IMR-90 (cell line): ENCODE measurements at regions not wholly inside any gene's neighbourhood (a gene's known extent, or its start where the extent isn't known, plus 50 kb on each side); places are given as distances from the start of the nearest gene placed in this dataset.

Source experiments
- ATAC-seq: fragments of 200-7000 bp; cut with Tn5 transposase; 2 replicates; pipeline ENCODE4 v1.9.1; 2020; ENCODE audit warnings: low read depth, mild to moderate bottlenecking, moderate library complexity
- BruUV-seq: library from RNA; stranded (reverse); fragments of 400-500 nt; replicated peaks from 2 replicates; lab custom pipeline; 2021; lab: Mats Ljungman, UMichigan
- CTCF ChIA-PET: fragments of 300-600 bp; formaldehyde crosslinking; extraction: SDS; loops from one replicate; lab custom pipeline; 2021; ENCODE audit warnings: antibody characterized with exemption; lab: Yijun Ruan, JAX
- POLR2A ChIA-PET: fragments of 300-600 bp; sonication (Branson Sonifier 250); formaldehyde crosslinking; loops from one replicate; lab custom pipeline; 2022; ENCODE audit warnings: antibody characterized with exemption; ENCODE audit not compliant: unreplicated experiment; lab: Charles Lee
- DNase-seq: peaks from one replicate; pipeline ENCODE4 v3.0.0; 2013
- H2AFZ ChIP-seq: replicated peaks from 2 replicates; pipeline ENCODE3; 2013; ENCODE audit warnings: low read length, mild to moderate bottlenecking; ENCODE audit not compliant: poor library complexity
- H2AK5ac ChIP-seq: 2 replicates; pipeline ENCODE4 v1.6.1; 2013; ENCODE audit warnings: low read depth, low read length, inconsistent platforms
- H2AK9ac ChIP-seq: replicated peaks from 2 replicates; pipeline ENCODE3; 2013; ENCODE audit warnings: mild to moderate bottlenecking, low read depth, low read length, moderate library complexity; ENCODE audit not compliant: poor library complexity
- H2BK120ac ChIP-seq: 2 replicates; pipeline ENCODE4 v1.6.1; 2013; ENCODE audit warnings: low read depth, low read length, inconsistent platforms
- H2BK15ac ChIP-seq: 3 replicates; pipeline ENCODE4 v1.6.1; 2013; ENCODE audit warnings: low read depth, low read length, inconsistent platforms
- H2BK20ac ChIP-seq: 2 replicates; pipeline ENCODE4 v1.6.1; 2013; ENCODE audit warnings: low read depth, mild to moderate bottlenecking, inconsistent platforms, low read length, moderate library complexity
- H2BK5ac ChIP-seq: 2 replicates; pipeline ENCODE4 v1.6.1; 2013; ENCODE audit warnings: mild to moderate bottlenecking, low read depth, low read length, inconsistent platforms; ENCODE audit not compliant: poor library complexity, severe bottlenecking
- H3K14ac ChIP-seq: replicated peaks from 2 replicates; pipeline ENCODE4 v1.6.1; 2013; ENCODE audit warnings: low read depth, low read length, inconsistent platforms
- H3K18ac ChIP-seq: 2 replicates; pipeline ENCODE4 v1.6.1; 2013; ENCODE audit warnings: low read depth, low read length, control low read depth
- H3K23ac ChIP-seq: 2 replicates; pipeline ENCODE4 v1.6.1; 2013; ENCODE audit warnings: low read depth, low read length, inconsistent platforms
- H3K27ac ChIP-seq: 2 replicates; pipeline ENCODE4 v1.5.1; 2013; ENCODE audit warnings: mild to moderate bottlenecking, control low read depth, low read length; ENCODE audit not compliant: insufficient read depth
- H3K27me3 ChIP-seq: 2 replicates; pipeline ENCODE4 v1.6.1; 2013; ENCODE audit warnings: low read length; ENCODE audit not compliant: control insufficient read depth, insufficient read depth
- H3K36me3 ChIP-seq: 2 replicates; pipeline ENCODE4 v1.6.1; 2013; ENCODE audit warnings: low read length, mixed read lengths; ENCODE audit not compliant: control insufficient read depth, insufficient read depth
- H3K4ac ChIP-seq: 2 replicates; pipeline ENCODE4 v1.6.1; 2013; ENCODE audit warnings: low read depth, low read length, inconsistent platforms
- H3K4me1 ChIP-seq: 2 replicates; pipeline ENCODE4 v1.6.1; 2013; ENCODE audit warnings: low read length, mixed read lengths; ENCODE audit not compliant: control insufficient read depth, insufficient read depth
- H3K4me2 ChIP-seq: 2 replicates; pipeline ENCODE4 v1.6.1; 2013; ENCODE audit warnings: low read depth, mild to moderate bottlenecking, control low read depth, low read length, moderate library complexity
- H3K4me3 ChIP-seq: 2 replicates; pipeline ENCODE4 v1.5.1; 2013; ENCODE audit warnings: low read depth, mild to moderate bottlenecking, control low read depth, low read length, moderate library complexity; ENCODE audit not compliant: insufficient read depth
- H3K56ac ChIP-seq: 2 replicates; pipeline ENCODE4 v1.6.1; 2013; ENCODE audit warnings: low read length, inconsistent platforms; ENCODE audit not compliant: insufficient read depth; ENCODE audit errors: extremely low read depth
- H3K79me1 ChIP-seq, 2 experiments: 2 replicates each; pipeline ENCODE4 v1.6.1; 2013; ENCODE audit warnings: low read length in 2 of 2, inconsistent platforms in 1 of 2, low read depth in 1 of 2
- H3K9ac ChIP-seq: 2 replicates; pipeline ENCODE4 v1.6.1; 2013; ENCODE audit warnings: low read depth, low read length, control low read depth
- H3K9me1 ChIP-seq: 2 replicates; pipeline ENCODE4 v1.6.1; 2013; ENCODE audit warnings: low read length, inconsistent platforms; ENCODE audit not compliant: insufficient read depth
- H3K9me3 ChIP-seq: 2 replicates; pipeline ENCODE4 v1.6.1; 2013; ENCODE audit warnings: low read length; ENCODE audit not compliant: control insufficient read depth, insufficient read depth
- H4K20me1 ChIP-seq: 2 replicates; pipeline ENCODE4 v1.6.1; 2013; ENCODE audit warnings: low read length, inconsistent platforms; ENCODE audit not compliant: insufficient read depth
- H4K5ac ChIP-seq: 2 replicates; pipeline ENCODE4 v1.6.1; 2013; ENCODE audit warnings: mild to moderate bottlenecking, low read depth, low read length, control low read depth
- H4K8ac ChIP-seq, 2 experiments: 2 replicates each; pipeline ENCODE4 v1.6.1; 2013; ENCODE audit warnings: low read depth in 2 of 2, low read length in 2 of 2, control low read depth in 1 of 2, inconsistent platforms in 1 of 2
- H4K91ac ChIP-seq: 2 replicates; pipeline ENCODE4 v1.6.1; 2013; ENCODE audit warnings: low read depth, low read length, inconsistent platforms; ENCODE audit not compliant: insufficient read depth
- CEBPB ChIP-seq: IDR thresholded peaks from 2 replicates; pipeline ENCODE4 v1.6.1; 2012; ENCODE audit warnings: low read depth, low read length, improper control_type of control experiment
- MAFK ChIP-seq: IDR thresholded peaks from 2 replicates; pipeline ENCODE4 v1.6.1; 2012; ENCODE audit warnings: low read depth, low read length, improper control_type of control experiment
- NFE2L2 ChIP-seq: fragments of 150-350 bp; IDR thresholded peaks from 2 replicates; pipeline ENCODE4 v1.6.1; 2016; ENCODE audit warnings: low read depth, mild to moderate bottlenecking, low read length
- RCOR1 ChIP-seq: IDR thresholded peaks from 2 replicates; pipeline ENCODE4 v1.6.1; 2012; ENCODE audit warnings: mild to moderate bottlenecking, low read length, improper control_type of control experiment; ENCODE audit not compliant: insufficient replicate concordance
- RFX5 ChIP-seq: IDR thresholded peaks from 2 replicates; pipeline ENCODE4 v1.8.0; 2012; ENCODE audit warnings: low read depth, mild to moderate bottlenecking, low read length, moderate library complexity
- SMC3 ChIP-seq: fragments of 150-350 bp; IDR thresholded peaks from 2 replicates; pipeline ENCODE4 v1.6.1; 2016; ENCODE audit warnings: low read depth, mild to moderate bottlenecking, antibody characterized with exemption, low read length, moderate library complexity
- WGBS, 2 experiments: methylation state at CpG; one replicate each; pipeline versions ENCODE4 v1.1.5 to v1.1.7; 2013; ENCODE audit warnings: missing lambda C conversion rate in 2 of 2; ENCODE audit not compliant: insufficient read length in 1 of 2; ENCODE audit errors: extremely low coverage in 2 of 2; 5-methylcytosine and 5-hydroxymethylcytosine counted together
- dilution Hi-C: fragments of 300-500 bp; cut with HindIII; formaldehyde crosslinking; loops from one replicate; pipeline ENCODE4 v1.14.3; 2018; ENCODE audit warnings: low sequenced_read_pairs; ENCODE audit not compliant: unreplicated experiment
- in situ Hi-C: fragments of 300-500 bp; cut with MboI; formaldehyde crosslinking; loops from 3 replicates; pipeline ENCODE4 v1.14.3; 2019; ENCODE audit warnings: low sequenced_read_pairs, inconsistent platforms, mixed read lengths
- intact Hi-C: fragments of 100-400 bp; cut with micrococcal nuclease; formaldehyde crosslinking; loops from 2 replicates; pipeline ENCODE4 v1.10.0; 2022
- TF ChIP-seq, protein P1 (sequence below): conservative IDR thresholded peaks from 2 replicates; pipeline ENCODE4 v1.5.1; 2012; ENCODE audit warnings: mild to moderate bottlenecking, low read depth, low read length, improper control_type of control experiment
- TF ChIP-seq, protein P2 (sequence below): fragments of 150-350 bp; IDR thresholded peaks from 2 replicates; pipeline ENCODE4 v1.6.1; 2016; ENCODE audit warnings: low read depth, mild to moderate bottlenecking, low read length, moderate library complexity, borderline replicate concordance

DNA sequence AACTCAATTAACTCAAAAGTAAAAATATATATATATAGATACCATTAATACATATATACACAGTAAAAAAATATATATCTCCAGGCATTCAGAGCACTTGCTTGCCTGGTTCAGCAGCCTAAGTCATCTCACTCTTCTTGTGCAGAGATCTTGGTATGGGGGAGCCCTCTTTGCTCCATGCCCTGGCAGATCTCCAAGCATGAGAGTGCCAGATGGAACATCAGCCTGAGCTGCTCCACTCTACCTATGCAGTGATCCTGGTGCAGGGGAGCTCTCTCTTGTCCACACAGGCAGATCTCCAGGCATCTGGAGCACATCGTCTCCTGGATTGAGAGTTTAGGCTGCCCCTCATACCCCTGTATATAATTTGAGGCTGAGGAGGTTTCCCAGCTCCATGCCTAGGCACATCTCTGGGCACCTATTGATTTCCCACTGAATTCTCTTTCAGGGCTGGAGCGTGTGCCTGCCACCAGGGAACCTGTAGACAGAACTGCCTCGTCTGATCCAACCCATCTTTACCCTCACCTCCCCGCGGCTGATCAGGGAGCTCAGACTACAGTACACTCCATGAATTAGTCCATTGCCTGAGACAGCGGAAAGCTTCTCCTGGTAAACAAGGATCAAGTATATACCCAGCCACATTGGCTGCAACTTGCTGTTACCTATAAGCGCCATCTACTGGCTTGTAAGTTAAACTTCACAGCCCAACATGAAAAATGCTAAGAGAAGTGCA, 342.4 kb upstream of the GRIA1 start:
- CTCF ChIA-PET: no interaction called here
- WGBS, 2 experiments: no CpG with 5 or more reads among the region's 7 CpGs
- intact Hi-C loops: no loop called here
- Histone ChIP-seq H4K20me1 (no peaks in the 10 kb centered on the region), H2AK5ac (no peak overlapping the region), H4K8ac (no peak overlapping the region), H2AFZ (no peak overlapping the region), H2AK9ac (no peak overlapping the region), H3K4ac (no peak overlapping the region), H3K9me1 (no peaks in the 10 kb centered on the region), H3K56ac (no peak overlapping the region), H3K36me3 (no peaks in the 10 kb centered on the region), H3K79me1 (no peaks in the 10 kb centered on the region), H2BK15ac (no peak overlapping the region), H3K14ac (no peak overlapping the region), H2BK120ac (no peak overlapping the region), H4K5ac (no peak overlapping the region), H3K27me3 (no peaks in the 10 kb centered on the region), H2BK20ac (no peak overlapping the region), H3K9me3 (peaks cover 12% of the 10 kb centered on the region), H3K23ac (no peak overlapping the region), H3K27ac (no peak overlapping the region), H3K4me3 (no peak overlapping the region), H3K4me1 (no peaks in the 10 kb centered on the region), H3K18ac (no peak overlapping the region), H2BK5ac (no peak overlapping the region), H4K91ac (no peak overlapping the region), H3K9ac (no peak overlapping the region), H3K4me2 (no peak overlapping the region)
- DNase-seq (no peak), ATAC-seq (no peak)
- no TSS peak for BruUV-seq
- dilution Hi-C loops: no loop called here
- POLR2A ChIA-PET: no interaction called here
- in situ Hi-C loops: no loop called here
- TF ChIP-seq RFX5 (no peak), MAFK (no peak), CEBPB (no peak), SMC3 (no peak), NFE2L2 (no peak), RCOR1 (no peak)
- TF ChIP-seq, protein P1, sequence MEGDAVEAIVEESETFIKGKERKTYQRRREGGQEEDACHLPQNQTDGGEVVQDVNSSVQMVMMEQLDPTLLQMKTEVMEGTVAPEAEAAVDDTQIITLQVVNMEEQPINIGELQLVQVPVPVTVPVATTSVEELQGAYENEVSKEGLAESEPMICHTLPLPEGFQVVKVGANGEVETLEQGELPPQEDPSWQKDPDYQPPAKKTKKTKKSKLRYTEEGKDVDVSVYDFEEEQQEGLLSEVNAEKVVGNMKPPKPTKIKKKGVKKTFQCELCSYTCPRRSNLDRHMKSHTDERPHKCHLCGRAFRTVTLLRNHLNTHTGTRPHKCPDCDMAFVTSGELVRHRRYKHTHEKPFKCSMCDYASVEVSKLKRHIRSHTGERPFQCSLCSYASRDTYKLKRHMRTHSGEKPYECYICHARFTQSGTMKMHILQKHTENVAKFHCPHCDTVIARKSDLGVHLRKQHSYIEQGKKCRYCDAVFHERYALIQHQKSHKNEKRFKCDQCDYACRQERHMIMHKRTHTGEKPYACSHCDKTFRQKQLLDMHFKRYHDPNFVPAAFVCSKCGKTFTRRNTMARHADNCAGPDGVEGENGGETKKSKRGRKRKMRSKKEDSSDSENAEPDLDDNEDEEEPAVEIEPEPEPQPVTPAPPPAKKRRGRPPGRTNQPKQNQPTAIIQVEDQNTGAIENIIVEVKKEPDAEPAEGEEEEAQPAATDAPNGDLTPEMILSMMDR: no peak
- TF ChIP-seq, protein P2, sequence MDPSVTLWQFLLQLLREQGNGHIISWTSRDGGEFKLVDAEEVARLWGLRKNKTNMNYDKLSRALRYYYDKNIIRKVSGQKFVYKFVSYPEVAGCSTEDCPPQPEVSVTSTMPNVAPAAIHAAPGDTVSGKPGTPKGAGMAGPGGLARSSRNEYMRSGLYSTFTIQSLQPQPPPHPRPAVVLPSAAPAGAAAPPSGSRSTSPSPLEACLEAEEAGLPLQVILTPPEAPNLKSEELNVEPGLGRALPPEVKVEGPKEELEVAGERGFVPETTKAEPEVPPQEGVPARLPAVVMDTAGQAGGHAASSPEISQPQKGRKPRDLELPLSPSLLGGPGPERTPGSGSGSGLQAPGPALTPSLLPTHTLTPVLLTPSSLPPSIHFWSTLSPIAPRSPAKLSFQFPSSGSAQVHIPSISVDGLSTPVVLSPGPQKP: no peak
